ENCODE measurements at regions not wholly inside any gene's neighbourhood (a gene's known extent, or its start where the extent isn't known, plus 50 kb on each side); places are given as distances from the start of the nearest gene placed in this dataset.

- no peak overlapping the region for H3K4me3 ChIP-seq
- no peaks in the 10 kb centered on the region for H4K20me1 ChIP-seq (ENCODE audit: insufficient read depth, poor library complexity, severe bottlenecking)
- no peak overlapping the region for H2AFZ ChIP-seq
- H3K9me2 ChIP-seq (replicated peaks; ENCODE audit: insufficient read depth): no peaks in the 10 kb centered on the region
- H3K27ac ChIP-seq: no peak overlapping the region
- H3K27me3 ChIP-seq: no peaks in the 10 kb centered on the region
- H3K79me2 ChIP-seq: no peaks in the 10 kb centered on the region
- H3K9me3 ChIP-seq (ENCODE audit: low read depth): no peaks in the 10 kb centered on the region
- no peak for TF ChIP-seq CTCF (IDR thresholded peaks at IDR 0.05; ENCODE audit: poor library complexity)
- no peak for TF ChIP-seq EZH2phosphoT487 (IDR thresholded peaks at IDR 0.05; ENCODE audit: low read depth, severe bottlenecking, unreplicated experiment)
- TF ChIP-seq EZH2 (IDR thresholded peaks at IDR 0.05; ENCODE audit: borderline replicate concordance): no peak
- 86% methylated on average over 1 of the region's 1 CpG for WGBS (ENCODE audit: low lambda C conversion rate, missing lambda C conversion rate)
- H3K4me2 ChIP-seq: no peak overlapping the region
- H3K36me3 ChIP-seq (replicated peaks; ENCODE audit: insufficient read depth, low read depth): no peaks in the 10 kb centered on the region
- no peaks in the 10 kb centered on the region for H3K4me1 ChIP-seq (ENCODE audit: insufficient read depth)
- no peak for DNase-seq (ENCODE audit: low spot score)
Measured at GRCh38 chr7:20927976-20928375, 141.3 kb upstream of the SP8 start.

GRCh38 chr7:20929199-20929598, 142.5 kb upstream of the SP8 start:
- H3K4me2 ChIP-seq: no peak overlapping the region
- H3K27ac ChIP-seq: no peak overlapping the region
- no peak overlapping the region for H2AFZ ChIP-seq
- H3K79me2 ChIP-seq: no peaks in the 10 kb centered on the region
- H3K9me3 ChIP-seq (ENCODE audit: low read depth): no peaks in the 10 kb centered on the region
- TF ChIP-seq CTCF (IDR thresholded peaks at IDR 0.05; ENCODE audit: poor library complexity) (no peak), EZH2 (IDR thresholded peaks at IDR 0.05; ENCODE audit: borderline replicate concordance) (no peak)
- DNase-seq (ENCODE audit: low spot score): no peak
- 92% methylated on average over 4 of the region's 4 CpGs for WGBS (ENCODE audit: low lambda C conversion rate, missing lambda C conversion rate)
- no peaks in the 10 kb centered on the region for H3K36me3 ChIP-seq (replicated peaks; ENCODE audit: insufficient read depth, low read depth)
- H4K20me1 ChIP-seq (ENCODE audit: insufficient read depth, poor library complexity, severe bottlenecking): no peaks in the 10 kb centered on the region
- no peak overlapping the region for H3K4me3 ChIP-seq
- H3K9me2 ChIP-seq (replicated peaks; ENCODE audit: insufficient read depth): no peaks in the 10 kb centered on the region
- no peaks in the 10 kb centered on the region for H3K27me3 ChIP-seq
- no peaks in the 10 kb centered on the region for H3K4me1 ChIP-seq (ENCODE audit: insufficient read depth)

GRCh38 chr7:20931739-20932138, 145.1 kb upstream of the SP8 start:
- H4K20me1 ChIP-seq (ENCODE audit: insufficient read depth, poor library complexity, severe bottlenecking): no peaks in the 10 kb centered on the region
- no peak overlapping the region for H3K4me2 ChIP-seq
- H3K27me3 ChIP-seq: no peaks in the 10 kb centered on the region
- no peaks in the 10 kb centered on the region for H3K9me3 ChIP-seq (ENCODE audit: low read depth)
- H3K9me2 ChIP-seq (replicated peaks; ENCODE audit: insufficient read depth): no peaks in the 10 kb centered on the region
- no peak for DNase-seq (ENCODE audit: low spot score)
- no peak overlapping the region for H3K27ac ChIP-seq
- no peaks in the 10 kb centered on the region for H3K36me3 ChIP-seq (replicated peaks; ENCODE audit: insufficient read depth, low read depth)
- H3K4me3 ChIP-seq: no peak overlapping the region
- 93% methylated on average over 3 of the region's 3 CpGs for WGBS (ENCODE audit: low lambda C conversion rate, missing lambda C conversion rate)
- H2AFZ ChIP-seq: no peak overlapping the region
- no peaks in the 10 kb centered on the region for H3K79me2 ChIP-seq
- TF ChIP-seq EZH2 (IDR thresholded peaks at IDR 0.05; ENCODE audit: borderline replicate concordance) (no peak), CTCF (IDR thresholded peaks at IDR 0.05; ENCODE audit: poor library complexity) (no peak), EZH2phosphoT487 (IDR thresholded peaks at IDR 0.05; ENCODE audit: low read depth, severe bottlenecking, unreplicated experiment) (no peak)
- H3K4me1 ChIP-seq (ENCODE audit: insufficient read depth): no peaks in the 10 kb centered on the region
